GM21515 (cell line): ENCODE measurements at regions not wholly inside any gene's neighbourhood (a gene's known extent, or its start where the extent isn't known, plus 50 kb on each side); places are given as distances from the start of the nearest gene placed in this dataset.

Source experiments
- ATAC-seq: cut with Tn5 transposase; IDR thresholded peaks from one replicate; pipeline ENCODE4 v1.9.1; 2021; ENCODE audit not compliant: unreplicated experiment

DNA sequence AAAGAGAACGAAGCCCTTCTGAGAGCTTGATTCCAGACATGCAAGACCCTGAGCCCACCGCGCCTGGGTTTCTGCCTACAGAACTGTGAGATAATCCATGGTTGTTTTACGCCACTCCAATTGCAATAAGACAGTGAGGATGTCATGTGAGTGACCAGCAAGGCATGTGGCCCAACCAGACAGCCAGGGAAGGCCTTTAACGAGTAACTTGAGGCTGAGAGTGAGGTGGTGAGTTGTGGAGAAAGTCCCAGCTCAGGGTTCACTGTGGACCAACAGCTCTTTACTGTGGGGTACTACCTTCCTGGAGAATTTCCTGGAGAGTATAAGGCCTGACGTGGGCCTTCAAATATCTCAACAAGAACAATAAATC, 153.9 kb downstream of the ETS2 start:
- ATAC-seq = no peak

GRCh38 chr21:38958940-38959691, 153.4 kb downstream of the ETS2 start:
- no peak for ATAC-seq

- ATAC-seq = no peak
Measured at GRCh38 chr21:38958323-38958705, 152.6 kb downstream of the ETS2 start.

GRCh38 chr21:38957575-38958322, 152.0 kb downstream of the ETS2 start:
- no peak for ATAC-seq

- ATAC-seq = no peak
Measured at GRCh38 chr21:38956856-38957571, 151.3 kb downstream of the ETS2 start.

DNA sequence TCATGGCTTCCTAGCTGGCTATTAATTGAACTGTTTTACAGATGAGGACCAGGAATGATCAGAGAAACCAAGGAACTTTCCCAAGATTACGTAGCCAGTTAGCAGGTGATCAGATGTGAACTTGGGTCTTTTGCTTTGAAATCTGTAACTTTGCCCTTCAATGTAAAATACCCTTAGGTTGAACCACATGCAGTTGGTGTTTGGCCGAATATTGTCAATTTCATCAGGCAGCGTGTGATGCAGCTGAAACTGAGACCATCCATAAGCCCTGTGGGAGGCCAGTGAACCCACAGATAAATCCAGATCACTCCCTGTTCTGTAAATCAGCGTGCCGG, 150.8 kb downstream of the ETS2 start:
- no peak for ATAC-seq

GRCh38 chr21:38956007-38956406, 150.3 kb downstream of the ETS2 start:
- no peak for ATAC-seq

DNA sequence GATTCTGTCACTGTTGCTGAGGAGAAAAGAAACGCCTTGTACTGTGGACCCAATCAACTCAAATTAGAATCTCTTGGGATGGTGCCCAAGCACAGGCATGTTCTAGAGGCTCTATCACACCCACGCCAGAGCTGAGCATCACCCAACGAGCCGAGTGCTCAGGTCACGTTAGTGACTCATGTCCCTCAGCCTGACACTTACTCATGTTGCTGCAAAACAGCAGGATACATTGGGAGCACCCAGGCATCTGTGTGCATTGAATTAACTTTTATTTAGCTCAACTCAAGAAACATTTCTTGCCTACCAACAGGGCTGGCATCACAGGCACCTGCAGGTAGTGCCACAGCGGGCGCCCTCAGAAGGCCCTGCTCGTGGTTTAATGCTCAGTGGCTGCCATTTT, 149.8 kb downstream of the ETS2 start:
- ATAC-seq = no peak

DNA sequence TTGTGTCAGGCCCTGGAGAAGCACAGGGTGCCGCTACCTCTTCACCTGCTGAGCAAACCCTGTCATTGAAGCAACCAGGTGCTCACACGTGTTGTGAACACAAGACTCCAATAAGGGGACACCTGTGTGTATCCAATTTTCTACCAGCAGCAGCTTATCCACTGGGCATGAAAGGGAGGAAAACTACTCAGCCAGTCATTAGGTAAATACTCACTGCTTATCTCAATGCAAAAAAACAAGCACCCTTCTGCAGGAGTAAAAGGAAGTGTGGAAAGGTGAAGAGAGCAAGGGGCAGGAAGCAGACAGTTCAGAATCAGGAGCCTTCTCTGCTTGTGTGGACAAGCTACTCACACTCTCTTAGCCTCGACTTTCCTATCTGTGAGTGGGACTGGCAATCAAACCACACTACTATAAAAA, 148.9 kb downstream of the ETS2 start:
- ATAC-seq = no peak

- no peak for ATAC-seq
Measured at GRCh38 chr21:38953516-38953915, 147.8 kb downstream of the ETS2 start.

GRCh38 chr21:38952890-38953289, 147.2 kb downstream of the ETS2 start:
- ATAC-seq = no peak

DNA sequence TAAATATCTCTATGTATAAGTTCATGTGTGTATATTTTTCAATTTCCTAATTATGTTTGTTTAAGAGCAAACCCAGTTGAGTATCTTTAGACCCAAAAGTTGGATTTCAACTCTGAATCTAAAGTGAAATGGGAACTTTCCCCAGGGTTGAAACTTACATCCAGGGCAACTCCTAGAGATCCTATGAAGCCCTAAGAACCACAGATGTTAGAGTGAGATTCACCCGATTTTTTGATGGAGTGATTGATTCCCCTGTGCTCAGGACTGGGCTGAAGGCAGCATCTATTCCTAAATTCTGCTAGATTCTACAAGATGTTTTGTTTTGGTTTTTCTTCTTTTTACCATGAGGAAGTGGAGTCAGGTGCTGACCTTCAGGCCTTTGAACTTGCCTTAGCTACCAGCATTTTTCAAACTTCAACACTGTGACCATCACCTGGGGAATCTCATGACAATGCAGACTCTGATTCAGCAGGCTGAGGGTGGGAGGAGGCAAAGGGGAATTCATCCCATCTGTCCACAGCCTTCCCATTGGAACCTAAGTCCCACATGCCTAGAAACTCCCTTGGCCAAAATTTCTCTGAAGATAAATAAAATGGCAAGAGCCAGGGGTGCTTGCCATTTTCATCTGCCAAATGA, 145.5 kb downstream of the ETS2 start:
- ATAC-seq = no peak

DNA sequence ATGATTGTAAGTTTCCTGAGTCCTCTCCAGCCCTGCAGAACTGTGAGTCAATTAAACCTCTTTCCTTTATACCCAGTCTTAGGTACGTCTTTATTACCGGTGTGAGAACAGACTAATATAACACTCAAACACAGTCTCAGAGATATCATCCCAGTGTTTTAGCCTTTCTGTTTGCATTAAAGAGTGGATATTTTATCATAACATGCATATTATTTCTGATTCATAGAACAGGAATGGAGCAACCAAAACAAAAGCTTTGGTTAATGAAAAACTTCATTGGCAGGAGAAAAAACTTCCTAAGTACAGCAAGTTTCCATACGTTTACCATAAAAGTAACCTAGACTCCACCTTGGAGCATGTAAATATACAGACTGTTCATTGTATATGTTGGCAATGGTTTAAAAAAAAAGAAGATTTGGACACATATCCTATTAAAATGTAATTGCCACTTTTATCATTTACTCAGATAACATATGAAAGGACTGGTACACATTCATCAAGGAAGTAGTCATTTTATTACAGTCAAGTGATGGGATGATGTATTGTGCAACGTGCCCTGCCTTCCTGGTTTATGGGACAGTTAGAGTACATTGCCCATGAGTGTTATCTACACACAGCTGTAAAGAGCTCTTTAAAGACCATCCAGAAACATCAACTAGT, 144.8 kb downstream of the ETS2 start:
- no peak for ATAC-seq

- ATAC-seq = no peak
Measured at GRCh38 chr21:38949070-38949380, 143.3 kb downstream of the ETS2 start.

- ATAC-seq = no peak
Measured at GRCh38 chr21:38948377-38949069, 142.8 kb downstream of the ETS2 start.

- no peak for ATAC-seq
Measured at GRCh38 chr21:38945545-38946245, 140.0 kb downstream of the ETS2 start.

DNA sequence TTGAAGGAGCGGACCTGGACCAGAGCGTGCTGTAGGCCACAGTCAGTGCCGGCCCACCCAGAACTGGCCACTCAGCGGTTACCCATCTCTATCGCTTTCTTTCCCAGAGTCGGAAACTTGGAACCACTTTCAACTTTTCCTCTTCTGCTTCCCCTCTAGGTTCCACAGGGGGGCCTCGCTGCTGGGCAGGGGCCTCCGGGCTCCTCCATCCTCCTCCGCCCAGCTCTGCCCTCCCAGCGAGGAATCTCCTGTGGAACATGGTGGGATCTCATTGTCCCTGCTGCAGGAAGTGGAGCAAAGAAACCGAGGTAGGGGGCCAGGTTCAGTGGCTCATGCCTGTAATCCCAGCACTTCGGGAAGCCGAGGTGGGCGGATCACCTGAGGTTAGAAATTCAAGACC, 139.2 kb downstream of the ETS2 start:
- ATAC-seq = no peak

- ATAC-seq = no peak
Measured at GRCh38 chr21:38944402-38944801, 138.7 kb downstream of the ETS2 start.

GRCh38 chr21:38942748-38943211, 137.1 kb downstream of the ETS2 start:
- ATAC-seq = no peak

- no peak for ATAC-seq
Measured at GRCh38 chr21:38938769-38939168, 133.0 kb downstream of the ETS2 start.
